ENCODE measurements at regions not wholly inside any gene's neighbourhood (a gene's known extent, or its start where the extent isn't known, plus 50 kb on each side); places are given as distances from the start of the nearest gene placed in this dataset.
A peak's percentile ranks its signal among the peaks of the same experiment; 100 is the strongest.

DNA sequence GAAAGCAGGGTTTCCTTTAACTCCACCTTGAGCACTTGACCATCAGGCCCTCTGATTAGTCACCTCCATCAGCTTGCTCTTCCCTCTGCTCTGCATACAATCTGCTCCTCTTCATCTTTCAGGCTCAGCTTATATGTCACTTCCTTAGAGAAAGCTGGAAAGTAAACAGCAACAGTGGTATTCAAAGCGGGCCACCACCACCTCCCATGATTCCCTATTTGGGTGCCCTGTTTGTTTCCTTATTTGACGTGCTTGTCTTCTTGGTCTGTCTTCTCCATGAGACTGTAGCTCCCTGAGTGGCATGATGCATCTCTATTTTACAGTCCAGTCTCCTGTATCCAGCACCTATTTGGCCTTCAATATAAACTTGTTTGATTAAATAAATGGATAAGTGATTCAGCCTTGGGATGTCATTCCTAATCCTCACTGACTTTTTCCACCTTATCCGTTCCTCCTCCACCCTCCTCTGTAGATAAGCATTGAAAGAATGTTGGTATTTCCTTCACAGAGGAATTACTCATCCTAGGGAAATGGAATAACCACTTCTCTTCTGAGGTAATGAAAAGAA lies 102.8 kb upstream of the SGK1 start:
- H3K4me3 ChIP-seq (replicated peaks in 1 of 2; ENCODE audit: low read depth in 2 of 2, low read length in 2 of 2): no peak overlapping the region
- DNase-seq (ENCODE audit: low read depth in 2 of 2): peak; percentile 74 to 86

DNA sequence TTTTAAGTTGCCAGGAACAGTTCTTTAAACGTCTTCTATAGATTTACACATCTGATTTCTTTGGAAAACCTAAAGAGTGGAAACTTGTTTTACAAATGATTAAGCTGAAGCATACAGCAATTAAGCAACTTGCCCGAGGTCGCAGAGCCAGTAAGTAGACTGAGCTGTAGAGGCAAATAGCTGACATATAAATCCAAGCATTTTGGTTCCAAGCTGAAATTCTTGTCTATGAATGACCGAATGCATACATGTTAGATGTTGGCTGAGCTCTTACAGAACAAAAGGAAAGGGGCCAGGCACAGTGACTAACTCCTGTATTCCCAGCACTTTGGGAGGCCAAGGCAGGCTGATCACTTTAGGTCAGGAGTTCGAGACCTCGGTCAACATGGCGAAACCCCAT lies 101.8 kb upstream of the SGK1 start:
- TF ChIP-seq CTCF (IDR thresholded peaks at IDR 0.05; ENCODE audit: low read depth, low read length): no peak
- no peak overlapping the region for H3K4me3 ChIP-seq (replicated peaks in 1 of 2; ENCODE audit: low read depth in 2 of 2, low read length in 2 of 2)
- peak; percentile 39 to 75 for DNase-seq (ENCODE audit: low read depth in 2 of 2)

More for the DNA sequence above, 102.8 kb upstream of the SGK1 start:
- TF ChIP-seq CTCF (IDR thresholded peaks at IDR 0.05; ENCODE audit: low read depth, low read length): no peak

DNA sequence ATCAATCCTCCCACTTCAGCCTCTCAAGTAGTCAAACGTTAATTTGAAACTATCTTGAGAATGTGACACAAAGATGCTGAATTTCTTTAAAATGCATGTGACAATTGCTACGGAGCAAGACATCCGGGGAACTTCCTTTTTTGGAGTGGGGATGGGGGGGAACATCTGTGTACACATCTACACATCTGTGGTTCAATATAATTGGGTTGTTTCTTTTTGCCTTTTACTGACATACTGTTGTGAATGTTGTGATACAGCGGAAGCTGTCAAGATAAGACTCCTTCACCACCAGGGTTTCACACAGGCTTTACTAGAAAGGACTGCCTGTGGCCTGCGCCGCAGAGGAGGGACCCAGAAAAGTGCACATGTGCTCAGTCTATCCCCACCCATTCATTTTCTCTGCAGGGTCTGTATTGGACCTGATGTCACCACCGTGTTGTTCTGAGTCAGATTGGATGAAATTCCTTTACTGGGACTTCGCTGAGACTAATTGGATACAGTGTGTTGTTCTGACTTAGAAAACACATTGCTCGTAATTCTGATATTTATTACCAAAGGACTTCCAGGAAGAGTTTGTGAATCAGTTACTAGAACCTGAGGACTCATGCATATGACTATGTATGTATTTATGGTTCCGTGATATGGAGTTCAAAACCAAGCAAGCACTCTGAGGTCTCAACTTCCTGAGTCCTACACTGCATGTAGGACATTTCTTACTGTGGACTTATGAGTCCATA lies 98.7 kb upstream of the SGK1 start:
- peak; percentile 43 to 73 for DNase-seq (ENCODE audit: low read depth in 2 of 2)

GRCh38 chr6:134415656-134416055 lies 97.7 kb upstream of the SGK1 start:
- no peak overlapping the region for H3K4me3 ChIP-seq (replicated peaks in 1 of 2; ENCODE audit: low read depth in 2 of 2, low read length in 2 of 2)
- DNase-seq (ENCODE audit: low read depth in 2 of 2): no peak
- TF ChIP-seq CTCF (IDR thresholded peaks at IDR 0.05; ENCODE audit: low read depth, low read length): no peak

More for the DNA sequence above, 98.7 kb upstream of the SGK1 start:
- TF ChIP-seq CTCF (IDR thresholded peaks at IDR 0.05; ENCODE audit: low read depth, low read length): no peak
- H3K4me3 ChIP-seq (replicated peaks in 1 of 2; ENCODE audit: low read depth in 2 of 2, low read length in 2 of 2): no peak overlapping the region

- H3K4me3 ChIP-seq (replicated peaks in 1 of 2; ENCODE audit: low read depth in 2 of 2, low read length in 2 of 2): no peak overlapping the region
- no peak for TF ChIP-seq CTCF (IDR thresholded peaks at IDR 0.05; ENCODE audit: low read depth, low read length)
- DNase-seq (ENCODE audit: low read depth in 2 of 2): no peak
These were observed 97.3 kb upstream of the SGK1 start for GRCh38 chr6:134415194-134415593.

GRCh38 chr6:134414793-134415192 lies 96.9 kb upstream of the SGK1 start:
- DNase-seq (ENCODE audit: low read depth in 2 of 2): no peak
- H3K4me3 ChIP-seq (replicated peaks in 1 of 2; ENCODE audit: low read depth in 2 of 2, low read length in 2 of 2): no peak overlapping the region
- TF ChIP-seq CTCF (IDR thresholded peaks at IDR 0.05; ENCODE audit: low read depth, low read length): no peak

Measured in cardiac fibroblast (primary cell).